Duodenal mucosa (tissue), 2 donors: ENCODE measurements at regions not wholly inside any gene's neighbourhood (a gene's known extent, or its start where the extent isn't known, plus 50 kb on each side); places are given as distances from the start of the nearest gene placed in this dataset.
A peak's percentile ranks its signal among the peaks of the same experiment; 100 is the strongest.

Experiments used
- H3K27ac ChIP-seq: one replicate; pipeline ENCODE4 v1.7.0; 2013; ENCODE audit warnings: low read depth, low read length
- H3K27me3 ChIP-seq, 2 donors: one replicate each; pipeline ENCODE4 v1.7.0; 2013; ENCODE audit warnings: low read length in 2 of 2, control low read depth in 1 of 2; ENCODE audit not compliant: insufficient read depth in 2 of 2, control insufficient read depth in 1 of 2
- H3K36me3 ChIP-seq, 2 donors: one replicate each; pipeline ENCODE4 v1.7.0; 2013; ENCODE audit warnings: low read length in 2 of 2, control low read depth in 1 of 2; ENCODE audit not compliant: insufficient read depth in 2 of 2, control insufficient read depth in 1 of 2
- H3K4me1 ChIP-seq, 2 donors: one replicate each; pipeline ENCODE4 v1.7.0; 2013; ENCODE audit warnings: low read length in 2 of 2, control low read depth in 1 of 2; ENCODE audit not compliant: insufficient read depth in 2 of 2, control insufficient read depth in 1 of 2
- H3K4me3 ChIP-seq, 2 donors: one replicate each; pipeline ENCODE4 v1.7.0; 2013; ENCODE audit warnings: low read length in 2 of 2, low read depth in 1 of 2
- H3K9ac ChIP-seq, 2 donors: one replicate each; pipeline ENCODE4 v1.7.0; 2013; ENCODE audit warnings: low read length in 2 of 2, low read depth in 1 of 2
- H3K9me3 ChIP-seq, 2 donors: one replicate each; pipeline ENCODE4 v1.7.0; 2013; ENCODE audit warnings: low read length in 2 of 2, control low read depth in 1 of 2; ENCODE audit not compliant: control insufficient read depth in 1 of 2

GRCh38 chr2:12587729-12588522 lies 128.8 kb upstream of the TRIB2 start:
- H3K4me3 ChIP-seq: peak overlapping the region; percentile 37 to 42
- no peak overlapping the region for H3K27ac ChIP-seq

GRCh38 chr2:12588986-12589385 lies 127.8 kb upstream of the TRIB2 start:
- Histone ChIP-seq H3K9ac (no peak overlapping the region), H3K4me1 (peaks cover 8 to 23% of the 10 kb centered on the region in 2 donors), H3K27me3 (no peaks in the 10 kb centered on the region), H3K4me3 (no peak overlapping the region), H3K9me3 (no peaks in the 10 kb centered on the region), H3K27ac (no peak overlapping the region), H3K36me3 (no peaks in the 10 kb centered on the region)

More at GRCh38 chr2:12587729-12588522, 128.8 kb upstream of the TRIB2 start:
- H3K27me3 ChIP-seq: no peaks in the 10 kb centered on the region
- no peak overlapping the region for H3K9ac ChIP-seq
- no peaks in the 10 kb centered on the region for H3K9me3 ChIP-seq
- H3K36me3 ChIP-seq: no peaks in the 10 kb centered on the region
- peaks cover 8 to 23% of the 10 kb centered on the region in 2 donors for H3K4me1 ChIP-seq

- no peaks in the 10 kb centered on the region for H3K36me3 ChIP-seq
- H3K27ac ChIP-seq: no peak overlapping the region
- H3K4me3 ChIP-seq: no peak overlapping the region
- H3K27me3 ChIP-seq: no peaks in the 10 kb centered on the region
- peaks cover 8 to 23% of the 10 kb centered on the region in 2 donors for H3K4me1 ChIP-seq
- H3K9me3 ChIP-seq: no peaks in the 10 kb centered on the region
- no peak overlapping the region for H3K9ac ChIP-seq
Observed at GRCh38 chr2:12589802-12590320, 126.9 kb upstream of the TRIB2 start.

DNA sequence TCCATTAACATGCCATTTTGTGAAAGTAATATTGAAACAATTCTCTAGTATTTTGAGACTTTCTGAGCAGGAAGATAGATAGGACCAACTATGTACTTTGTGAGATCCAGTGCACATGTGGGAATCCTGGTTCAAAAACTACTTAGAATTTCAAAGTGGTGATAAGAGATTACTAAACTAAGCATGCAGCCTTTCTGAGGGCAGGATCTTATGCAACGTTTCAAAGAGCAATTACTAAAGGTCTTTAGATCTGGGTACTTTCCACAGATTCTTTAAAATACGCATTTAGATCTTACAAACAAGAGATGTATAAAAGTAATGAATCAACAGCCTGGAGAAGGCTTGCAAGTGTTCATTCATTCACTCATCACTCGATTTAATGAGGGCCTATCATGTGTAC lies 124.4 kb upstream of the TRIB2 start:
- Histone ChIP-seq H3K4me3 (no peak overlapping the region), H3K4me1 (peaks cover 8 to 15% of the 10 kb centered on the region in 2 donors), H3K27me3 (no peaks in the 10 kb centered on the region), H3K9me3 (no peaks in the 10 kb centered on the region), H3K36me3 (no peaks in the 10 kb centered on the region), H3K27ac (no peak overlapping the region), H3K9ac (no peak overlapping the region)

DNA sequence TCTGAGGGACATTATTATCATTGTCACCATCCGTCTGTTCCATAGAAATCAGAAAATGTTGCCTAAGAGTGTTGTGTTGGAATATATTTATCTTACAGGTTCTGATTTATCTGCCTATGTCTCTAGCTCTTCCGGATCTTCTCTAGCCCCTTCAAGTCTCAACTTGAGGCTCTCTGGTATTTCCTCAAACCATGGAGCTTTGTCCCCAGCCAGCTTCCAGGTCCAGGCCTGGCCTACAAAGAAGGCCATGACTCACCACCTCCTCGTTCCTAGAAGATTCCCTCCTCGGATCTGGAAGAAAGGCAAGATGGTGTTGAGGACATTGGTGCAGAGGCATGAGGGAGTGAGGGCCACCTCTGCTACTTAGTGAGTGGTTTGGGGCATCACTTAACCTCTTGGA lies 122.1 kb upstream of the TRIB2 start:
- no peaks in the 10 kb centered on the region for H3K9me3 ChIP-seq
- no peak overlapping the region for H3K4me3 ChIP-seq
- H3K27me3 ChIP-seq: no peaks in the 10 kb centered on the region
- no peak overlapping the region for H3K27ac ChIP-seq
- no peaks in the 10 kb centered on the region for H3K4me1 ChIP-seq
- no peaks in the 10 kb centered on the region for H3K36me3 ChIP-seq
- no peak overlapping the region for H3K9ac ChIP-seq

DNA sequence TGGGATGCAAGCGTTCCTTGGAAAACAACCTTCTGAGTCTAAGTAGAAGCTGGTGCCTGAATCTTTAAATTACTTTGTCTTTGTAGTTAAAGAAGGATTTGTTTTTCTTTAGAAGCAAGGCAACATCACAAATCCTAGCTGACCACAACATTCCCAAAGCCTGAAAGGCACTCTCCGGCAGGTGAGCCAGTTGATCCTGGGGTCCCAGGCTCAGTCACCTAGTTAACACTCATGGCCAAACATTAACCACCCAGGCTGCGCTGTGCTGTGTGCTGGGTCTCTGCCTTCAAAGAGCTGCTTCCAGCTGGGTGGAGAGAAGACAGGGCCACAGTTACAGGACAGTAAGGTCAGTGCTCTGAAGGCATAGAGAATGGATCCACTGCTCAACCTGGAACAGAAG lies 120.0 kb upstream of the TRIB2 start:
- no peak overlapping the region for H3K27ac ChIP-seq
- no peaks in the 10 kb centered on the region for H3K36me3 ChIP-seq
- no peaks in the 10 kb centered on the region for H3K9me3 ChIP-seq
- no peaks in the 10 kb centered on the region for H3K4me1 ChIP-seq
- no peaks in the 10 kb centered on the region for H3K27me3 ChIP-seq
- no peak overlapping the region for H3K4me3 ChIP-seq
- no peak overlapping the region for H3K9ac ChIP-seq

DNA sequence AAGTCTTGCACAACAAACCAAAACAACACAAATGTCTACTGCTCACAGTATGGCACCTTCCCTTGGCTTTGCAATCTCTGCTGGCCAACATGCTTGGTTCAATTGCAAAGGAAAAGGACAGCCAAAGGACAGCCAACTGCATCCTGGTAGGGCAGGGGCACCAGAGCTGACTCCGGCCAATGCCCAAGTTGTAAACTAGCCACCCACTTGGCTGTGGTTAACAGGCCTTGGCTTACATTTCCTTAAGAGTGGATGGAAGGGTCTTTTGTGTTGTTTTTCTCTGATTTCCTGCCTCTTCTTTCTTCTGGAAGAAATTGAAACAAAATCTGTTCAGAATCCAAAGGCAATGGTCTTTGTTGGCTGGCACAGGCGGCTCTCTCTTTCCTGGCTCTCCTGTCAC lies 119.1 kb upstream of the TRIB2 start:
- no peaks in the 10 kb centered on the region for H3K36me3 ChIP-seq
- no peak overlapping the region for H3K9ac ChIP-seq
- H3K27me3 ChIP-seq: no peaks in the 10 kb centered on the region
- no peak overlapping the region for H3K27ac ChIP-seq
- no peaks in the 10 kb centered on the region for H3K9me3 ChIP-seq
- H3K4me3 ChIP-seq: no peak overlapping the region
- no peaks in the 10 kb centered on the region for H3K4me1 ChIP-seq

DNA sequence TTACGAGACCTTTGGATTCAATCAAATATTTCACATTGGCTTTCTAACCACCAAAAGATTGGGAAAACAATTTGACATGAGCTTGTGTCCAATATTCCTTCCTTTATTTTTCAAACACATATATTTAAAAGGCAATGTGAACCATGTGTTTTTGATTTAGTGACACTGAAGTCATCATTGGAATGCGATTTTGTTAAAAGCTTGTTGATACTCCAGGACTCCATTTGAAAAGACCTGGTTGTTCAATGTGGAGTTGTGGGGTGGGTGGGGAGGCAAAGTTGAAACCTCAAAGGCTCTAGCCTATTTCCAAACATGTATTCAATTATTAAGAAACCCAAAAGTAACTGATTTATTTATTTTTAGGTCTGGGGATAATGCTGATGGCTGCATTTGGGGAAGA lies 114.1 kb upstream of the TRIB2 start:
- Histone ChIP-seq H3K36me3 (no peaks in the 10 kb centered on the region), H3K4me3 (no peak overlapping the region), H3K4me1 (peaks cover 6 to 20% of the 10 kb centered on the region in 2 donors), H3K9me3 (no peaks in the 10 kb centered on the region), H3K27ac (no peak overlapping the region), H3K9ac (no peak overlapping the region), H3K27me3 (no peaks in the 10 kb centered on the region)

- no peaks in the 10 kb centered on the region for H3K27me3 ChIP-seq
- H3K4me3 ChIP-seq: no peak overlapping the region
- no peaks in the 10 kb centered on the region for H3K36me3 ChIP-seq
- H3K9me3 ChIP-seq: no peaks in the 10 kb centered on the region
- H3K4me1 ChIP-seq: peaks cover 6 to 20% of the 10 kb centered on the region in 2 donors
- no peak overlapping the region for H3K9ac ChIP-seq
- H3K27ac ChIP-seq: no peak overlapping the region
Observed at GRCh38 chr2:12603781-12604295, 112.9 kb upstream of the TRIB2 start.

- H3K36me3 ChIP-seq: no peaks in the 10 kb centered on the region
- H3K4me3 ChIP-seq: no peak overlapping the region
- peaks cover 6 to 20% of the 10 kb centered on the region in 2 donors for H3K4me1 ChIP-seq
- H3K9me3 ChIP-seq: no peaks in the 10 kb centered on the region
- H3K27me3 ChIP-seq: no peaks in the 10 kb centered on the region
- no peak overlapping the region for H3K27ac ChIP-seq
- no peak overlapping the region for H3K9ac ChIP-seq
Observed at GRCh38 chr2:12604341-12604740, 112.4 kb upstream of the TRIB2 start.
